IPS DF 6.9 (cell line): ENCODE measurements at regions not wholly inside any gene's neighbourhood (a gene's known extent, or its start where the extent isn't known, plus 50 kb on each side); places are given as distances from the start of the nearest gene placed in this dataset.
"Not testable (repeated sequence)": the region's sequence is repeated elsewhere in the genome, so short reads cannot be mapped to it uniquely, and the experiment has no call there.

ENCODE experiments used
- DNase-seq: peaks from one replicate; pipeline ENCODE4 v3.0.0-alpha.2; 2013; ENCODE audit warnings: low read depth, low spot score
- H3K27ac ChIP-seq: one replicate; pipeline ENCODE4 v1.5.1; 2013; ENCODE audit warnings: low read length, control low read depth
- H3K27me3 ChIP-seq: 2 replicates; pipeline ENCODE4 v1.6.1; 2013; ENCODE audit warnings: mild to moderate bottlenecking, low read length; ENCODE audit not compliant: control insufficient read depth, insufficient read depth
- H3K36me3 ChIP-seq: 2 replicates; pipeline ENCODE4 v1.6.1; 2013; ENCODE audit warnings: low read length; ENCODE audit not compliant: control insufficient read depth, insufficient read depth
- H3K4me1 ChIP-seq: 2 replicates; pipeline ENCODE4 v1.6.1; 2013; ENCODE audit warnings: low read length; ENCODE audit not compliant: control insufficient read depth, insufficient read depth
- H3K4me3 ChIP-seq: 2 replicates; pipeline ENCODE4 v1.5.1; 2013; ENCODE audit warnings: mild to moderate bottlenecking, low read length
- H3K9me3 ChIP-seq: 2 replicates; pipeline ENCODE4 v1.6.1; 2013; ENCODE audit warnings: low read length, inconsistent platforms; ENCODE audit not compliant: control insufficient read depth, insufficient read depth
- WGBS: extraction: QIAGEN DNeasy Blood & Tissue Kit; methylation state at CpG from one replicate; pipeline ENCODE4 v1.1.7; 2013; ENCODE audit warnings: mixed read lengths, missing lambda C conversion rate; ENCODE audit not compliant: insufficient read length, insufficient coverage; 5-methylcytosine and 5-hydroxymethylcytosine counted together

DNA sequence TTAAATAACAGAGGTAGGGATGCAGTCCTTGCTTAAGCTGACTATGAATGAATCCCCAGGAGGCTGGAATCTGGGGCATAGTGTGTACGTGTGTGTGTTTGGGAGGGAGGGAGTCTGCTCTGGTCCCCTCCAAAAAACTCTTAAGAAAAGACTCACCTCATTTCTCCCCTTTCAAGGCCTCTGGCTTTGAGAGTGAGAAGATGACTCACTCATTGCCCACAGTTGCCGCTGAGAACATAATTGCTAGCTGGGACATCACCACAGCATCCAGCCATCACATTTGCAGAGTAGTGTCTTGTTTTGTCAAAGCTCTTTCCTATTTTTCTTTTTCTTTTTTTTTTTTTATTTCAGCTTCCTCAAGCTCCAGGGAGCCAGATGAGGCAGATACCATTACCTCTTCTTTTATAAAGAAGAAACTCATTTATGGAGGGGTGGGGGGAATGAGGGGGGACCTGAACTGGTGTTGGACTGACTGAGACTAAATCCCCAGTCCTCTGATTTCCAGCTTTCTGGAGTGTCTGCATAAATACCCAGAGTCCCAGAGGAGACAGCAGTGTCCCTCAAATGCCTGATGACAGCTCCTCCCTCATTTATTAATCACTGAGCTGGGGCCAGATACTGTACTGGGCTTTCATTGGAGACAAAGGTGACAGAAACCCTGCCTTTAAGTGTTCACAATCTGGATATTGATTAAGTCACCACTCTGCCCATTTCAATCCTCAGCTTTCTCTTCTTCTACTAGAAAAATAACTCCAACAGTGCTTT, 61.9 kb upstream of the LAS1L start:
- no CpG with 5 or more reads among the region's 2 CpGs for WGBS
- Histone ChIP-seq H3K4me3 (no peak overlapping the region), H3K9me3 (no peaks in the 10 kb centered on the region), H3K27ac (no peak overlapping the region), H3K27me3 (no peaks in the 10 kb centered on the region), H3K4me1 (no peaks in the 10 kb centered on the region), H3K36me3 (no peaks in the 10 kb centered on the region)
- DNase-seq: no peak

GRCh38 chrX:65595460-65595876, 60.9 kb upstream of the LAS1L start:
- no peak overlapping the region for H3K4me3 ChIP-seq
- no CpG with 5 or more reads among the region's 3 CpGs for WGBS
- H3K4me1 ChIP-seq: no peaks in the 10 kb centered on the region
- DNase-seq: peak; percentile 72
- no peaks in the 10 kb centered on the region for H3K9me3 ChIP-seq
- no peak overlapping the region for H3K27ac ChIP-seq
- no peaks in the 10 kb centered on the region for H3K27me3 ChIP-seq
- H3K36me3 ChIP-seq: no peaks in the 10 kb centered on the region

- Histone ChIP-seq H3K36me3 (no peaks in the 10 kb centered on the region), H3K27ac (no peak overlapping the region), H3K4me3 (no peak overlapping the region), H3K27me3 (no peaks in the 10 kb centered on the region), H3K4me1 (no peaks in the 10 kb centered on the region), H3K9me3 (no peaks in the 10 kb centered on the region)
- no peak for DNase-seq
- WGBS: no CpG with 5 or more reads among the region's 2 CpGs
These were observed 56.6 kb upstream of the LAS1L start for GRCh38 chrX:65591206-65591605.

- Histone ChIP-seq H3K4me3 (no peak overlapping the region), H3K27me3 (no peaks in the 10 kb centered on the region), H3K36me3 (no peaks in the 10 kb centered on the region), H3K4me1 (no peaks in the 10 kb centered on the region), H3K9me3 (no peaks in the 10 kb centered on the region), H3K27ac (no peak overlapping the region)
- no CpG with 5 or more reads among the region's 4 CpGs for WGBS
- DNase-seq: no peak
These were observed 54.7 kb upstream of the LAS1L start for GRCh38 chrX:65589304-65589703.

DNA sequence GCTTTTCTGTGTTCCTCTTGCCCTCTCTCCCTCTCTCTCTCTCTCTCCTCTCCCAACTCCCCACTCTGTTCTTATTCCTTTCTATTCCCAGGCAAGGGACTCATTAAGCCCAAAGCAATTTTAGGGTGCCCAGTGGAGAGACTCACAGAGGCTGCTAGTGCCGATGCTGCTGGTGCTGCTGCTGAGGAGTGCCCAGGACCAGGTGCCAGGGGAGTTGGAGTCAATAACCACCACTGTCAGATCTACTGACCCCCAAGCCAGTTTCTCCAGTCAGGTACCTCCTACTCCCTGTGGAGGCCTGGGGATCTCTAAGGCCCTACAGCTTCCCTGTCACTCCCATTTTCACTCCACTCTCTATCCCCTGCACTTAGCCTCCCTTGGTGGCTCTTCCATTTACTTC, 54.2 kb upstream of the LAS1L start:
- H3K9me3 ChIP-seq: no peaks in the 10 kb centered on the region
- WGBS: no CpG with 5 or more reads among the region's 1 CpG
- H3K27me3 ChIP-seq: no peaks in the 10 kb centered on the region
- H3K27ac ChIP-seq: no peak overlapping the region
- H3K4me1 ChIP-seq: no peaks in the 10 kb centered on the region
- no peaks in the 10 kb centered on the region for H3K36me3 ChIP-seq
- no peak overlapping the region for H3K4me3 ChIP-seq
- no peak for DNase-seq

DNA sequence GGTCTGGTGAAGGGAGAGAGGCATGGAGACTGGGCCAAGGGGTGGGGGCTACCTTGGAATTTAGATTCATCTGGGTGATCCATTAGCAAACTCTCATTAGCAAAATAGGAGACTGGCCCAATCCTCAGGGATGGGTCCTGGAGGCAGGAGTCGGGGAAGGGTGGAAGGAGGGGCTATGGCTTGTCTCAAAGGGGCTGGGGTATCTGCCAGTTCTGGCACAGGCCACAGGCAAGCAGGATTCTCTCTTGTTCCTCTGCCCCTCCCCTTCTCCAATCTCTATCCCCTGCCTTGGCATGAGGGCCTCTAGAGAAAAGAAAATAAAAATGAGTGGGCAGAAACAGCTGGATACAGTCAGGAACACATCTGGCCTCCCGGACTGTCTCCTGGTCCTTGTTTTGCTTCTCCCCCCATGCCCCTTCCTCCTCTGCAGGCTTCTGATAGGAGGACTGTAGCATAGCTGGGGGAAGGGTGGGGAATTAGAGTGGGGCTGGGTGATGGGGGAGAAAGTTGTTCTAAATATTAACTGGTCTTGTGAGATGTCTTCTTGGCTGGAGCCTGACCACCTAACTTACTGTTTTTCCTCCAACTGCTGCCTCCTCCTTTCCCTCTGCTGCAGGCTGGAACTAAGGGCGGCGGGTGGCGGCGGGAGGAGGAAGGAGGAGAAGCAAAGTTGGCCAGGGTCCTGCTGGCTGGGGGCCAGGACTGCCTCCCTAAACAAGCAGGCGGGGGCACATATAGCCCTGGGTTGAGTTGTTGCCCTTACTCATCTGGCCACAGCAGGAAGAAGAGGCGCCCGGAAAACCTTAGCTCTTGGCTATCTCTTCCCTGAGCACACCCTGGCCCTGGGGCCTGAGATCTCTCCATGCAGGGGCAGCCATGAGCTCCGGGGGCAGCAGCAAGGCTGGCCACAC, 53.3 kb upstream of the LAS1L start:
- H3K27me3 ChIP-seq: no peaks in the 10 kb centered on the region
- H3K27ac ChIP-seq: no peak overlapping the region
- WGBS: no CpG with 5 or more reads among the region's 10 CpGs
- DNase-seq: no peak
- H3K4me1 ChIP-seq: no peaks in the 10 kb centered on the region
- H3K9me3 ChIP-seq: no peaks in the 10 kb centered on the region
- H3K36me3 ChIP-seq: no peaks in the 10 kb centered on the region
- no peak overlapping the region for H3K4me3 ChIP-seq

- no peaks in the 10 kb centered on the region for H3K36me3 ChIP-seq
- no peak overlapping the region for H3K4me3 ChIP-seq
- H3K4me1 ChIP-seq: no peaks in the 10 kb centered on the region
- H3K27me3 ChIP-seq: no peaks in the 10 kb centered on the region
- H3K27ac ChIP-seq: no peak overlapping the region
- no peak for DNase-seq
- H3K9me3 ChIP-seq: no peaks in the 10 kb centered on the region
- no CpG with 5 or more reads among the region's 6 CpGs for WGBS
These were observed 51.9 kb upstream of the LAS1L start for GRCh38 chrX:65586491-65586890.

DNA sequence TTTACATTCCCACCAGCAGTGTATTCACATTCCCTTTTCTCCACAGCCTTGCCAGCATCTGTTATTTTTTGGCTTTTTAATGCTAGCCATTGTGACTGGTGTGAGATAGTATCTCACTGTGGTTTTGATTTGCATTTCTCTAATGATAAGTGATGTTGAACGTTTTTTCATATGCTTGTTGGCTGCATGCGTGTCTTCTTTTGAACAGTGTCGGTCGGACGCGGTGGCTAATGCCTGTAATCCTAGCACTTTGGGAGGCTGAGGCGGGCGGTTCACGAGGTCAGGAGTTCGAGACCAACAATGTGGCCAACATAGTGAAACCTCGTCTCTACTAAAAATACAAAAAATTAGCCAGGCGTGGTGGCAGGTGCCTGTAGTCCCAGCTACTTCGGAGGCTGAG, 50.6 kb upstream of the LAS1L start:
- H3K9me3 ChIP-seq, H3K27me3 ChIP-seq, H3K27ac ChIP-seq, H3K36me3 ChIP-seq, H3K4me1 ChIP-seq, DNase-seq, H3K4me3 ChIP-seq: not testable (repeated sequence)
- WGBS: no CpG with 5 or more reads among the region's 13 CpGs
